ENCODE measurements at regions not wholly inside any gene's neighbourhood (a gene's known extent, or its start where the extent isn't known, plus 50 kb on each side); places are given as distances from the start of the nearest gene placed in this dataset.

GRCh38 chr18:51279367-51279984 lies 82.0 kb upstream of the MEX3C start:
- ChIA-PET POLR2A (no interaction called here), CTCF (no interaction called here)
- no peak overlapping the region for H3K4me3 ChIP-seq (ENCODE audit: low read length)
- H3K36me3 Mint-ChIP-seq = no peaks in the 10 kb centered on the region
- H3K27ac ChIP-seq (ENCODE audit: low read depth, low read length) = no peak overlapping the region
- no peaks in the 10 kb centered on the region for H3K27me3 Mint-ChIP-seq
- DNase-seq (no peak), ATAC-seq (no peak)
- H3K9me3 ChIP-seq (ENCODE audit: control insufficient read depth in 2 of 3, low read length in 3 of 3) = no peaks in the 10 kb centered on the region
- no peaks in the 10 kb centered on the region for H3K4me1 ChIP-seq (ENCODE audit: control insufficient read depth in 2 of 2, insufficient read depth in 2 of 2, low read length in 2 of 2)
- no peaks in the 10 kb centered on the region for H3K36me3 ChIP-seq (ENCODE audit: control insufficient read depth in 2 of 3, insufficient read depth in 3 of 3, low read length in 3 of 3)
- no peak overlapping the region for H3K27ac Mint-ChIP-seq
- intact Hi-C loops (cut with micrococcal nuclease) = no loop called here
- H3K4me3 Mint-ChIP-seq = no peak overlapping the region
- peaks cover 0 to 1% (median 0%) of the 10 kb centered on the region in 7 donors for H3K4me1 Mint-ChIP-seq
- H3K9me3 Mint-ChIP-seq = no peaks in the 10 kb centered on the region
- no peaks in the 10 kb centered on the region for H3K27me3 ChIP-seq (ENCODE audit: control insufficient read depth in 2 of 2, insufficient read depth in 2 of 2, low read length in 2 of 2)

- Histone ChIP-seq H3K27me3 (ENCODE audit: control insufficient read depth in 2 of 2, insufficient read depth in 2 of 2, low read length in 2 of 2) (no peaks in the 10 kb centered on the region), H3K27ac (ENCODE audit: low read depth, low read length) (no peak overlapping the region), H3K4me1 (ENCODE audit: control insufficient read depth in 2 of 2, insufficient read depth in 2 of 2, low read length in 2 of 2) (no peaks in the 10 kb centered on the region), H3K9me3 (ENCODE audit: control insufficient read depth in 2 of 3, low read length in 3 of 3) (no peaks in the 10 kb centered on the region), H3K36me3 (ENCODE audit: control insufficient read depth in 2 of 3, insufficient read depth in 3 of 3, low read length in 3 of 3) (no peaks in the 10 kb centered on the region), H3K4me3 (ENCODE audit: low read length) (no peak overlapping the region)
- ChIA-PET POLR2A (no interaction called here), CTCF (no interaction called here)
- Mint-ChIP-seq H3K4me3 (no peak overlapping the region), H3K27me3 (peaks cover 0 to 6% (median 3%) of the 10 kb centered on the region in 5 donors), H3K36me3 (no peaks in the 10 kb centered on the region), H3K4me1 (no peaks in the 10 kb centered on the region), H3K9me3 (peaks cover 0 to 17% (median 4%) of the 10 kb centered on the region in 11 donors), H3K27ac (no peak overlapping the region)
- intact Hi-C loops (cut with micrococcal nuclease) = no loop called here
- no peak for DNase-seq
- ATAC-seq = no peak
Observed at GRCh38 chr18:51287818-51288508, 90.5 kb upstream of the MEX3C start.

DNA sequence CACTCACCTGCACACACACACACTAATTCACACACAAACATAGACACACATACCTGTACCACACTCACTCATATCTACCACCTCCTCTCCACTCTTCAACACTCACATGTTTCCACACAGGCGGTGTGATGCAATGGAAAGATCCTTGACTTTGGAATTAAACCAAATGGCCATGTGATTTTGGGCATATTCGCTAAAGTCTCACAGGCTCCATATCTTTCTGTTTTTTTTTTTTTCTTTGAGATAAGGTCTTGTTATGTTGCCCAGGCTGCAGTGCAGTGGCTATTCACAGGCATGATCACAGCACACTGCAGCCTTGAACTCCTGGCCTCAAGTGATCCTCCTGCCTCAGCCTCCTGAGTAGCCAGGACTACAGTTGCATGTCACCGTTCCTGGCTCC lies 91.1 kb upstream of the MEX3C start:
- H3K9me3 Mint-ChIP-seq = peaks cover 0 to 17% (median 4%) of the 10 kb centered on the region in 11 donors
- no peak overlapping the region for H3K4me3 ChIP-seq (ENCODE audit: low read length)
- no peak overlapping the region for H3K27ac ChIP-seq (ENCODE audit: low read depth, low read length)
- peaks cover 0 to 8% (median 7%) of the 10 kb centered on the region in 5 donors for H3K27me3 Mint-ChIP-seq
- no peaks in the 10 kb centered on the region for H3K4me1 ChIP-seq (ENCODE audit: control insufficient read depth in 2 of 2, insufficient read depth in 2 of 2, low read length in 2 of 2)
- no peak overlapping the region for H3K27ac Mint-ChIP-seq
- H3K36me3 Mint-ChIP-seq = no peaks in the 10 kb centered on the region
- H3K36me3 ChIP-seq (ENCODE audit: control insufficient read depth in 2 of 3, insufficient read depth in 3 of 3, low read length in 3 of 3) = no peaks in the 10 kb centered on the region
- ATAC-seq = no peak
- ChIA-PET POLR2A (no interaction called here), CTCF (no interaction called here)
- H3K9me3 ChIP-seq (ENCODE audit: control insufficient read depth in 2 of 3, low read length in 3 of 3) = no peaks in the 10 kb centered on the region
- no peaks in the 10 kb centered on the region for H3K27me3 ChIP-seq (ENCODE audit: control insufficient read depth in 2 of 2, insufficient read depth in 2 of 2, low read length in 2 of 2)
- intact Hi-C loops (cut with micrococcal nuclease) = no loop called here
- DNase-seq = no peak
- no peaks in the 10 kb centered on the region for H3K4me1 Mint-ChIP-seq
- H3K4me3 Mint-ChIP-seq = no peak overlapping the region

DNA sequence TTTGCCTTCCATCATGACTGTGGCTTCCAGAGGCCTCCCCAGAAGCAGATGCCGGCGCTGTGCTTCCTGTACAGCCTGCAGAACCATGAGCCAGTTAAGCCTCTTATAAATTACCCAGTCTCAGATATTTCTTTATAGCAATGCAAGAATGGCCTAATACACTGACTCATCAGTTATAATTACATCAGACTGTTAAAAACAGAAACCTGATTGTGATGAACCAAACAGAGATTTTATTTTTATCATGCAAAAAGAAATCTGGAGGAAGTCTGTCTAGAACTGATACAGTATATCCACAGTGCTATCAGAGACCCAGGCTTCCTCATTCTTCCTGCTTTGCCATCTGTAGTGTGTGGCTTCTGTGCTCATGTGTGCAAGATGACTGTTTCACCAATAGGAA lies 93.4 kb upstream of the MEX3C start:
- H3K4me1 ChIP-seq (ENCODE audit: control insufficient read depth in 2 of 2, insufficient read depth in 2 of 2, low read length in 2 of 2) = no peaks in the 10 kb centered on the region
- ChIA-PET POLR2A (no interaction called here), CTCF (no interaction called here)
- no peak overlapping the region for H3K4me3 ChIP-seq (ENCODE audit: low read length)
- no peak for DNase-seq
- no peak overlapping the region for H3K27ac ChIP-seq (ENCODE audit: low read depth, low read length)
- H3K9me3 ChIP-seq (ENCODE audit: control insufficient read depth in 2 of 3, low read length in 3 of 3) = no peaks in the 10 kb centered on the region
- Mint-ChIP-seq H3K4me3 (no peak overlapping the region), H3K27ac (no peak overlapping the region), H3K27me3 (peaks cover 0 to 10% (median 9%) of the 10 kb centered on the region in 5 donors), H3K4me1 (no peaks in the 10 kb centered on the region), H3K36me3 (no peaks in the 10 kb centered on the region), H3K9me3 (peaks cover 0 to 17% (median 4%) of the 10 kb centered on the region in 11 donors)
- H3K36me3 ChIP-seq (ENCODE audit: control insufficient read depth in 2 of 3, insufficient read depth in 3 of 3, low read length in 3 of 3) = no peaks in the 10 kb centered on the region
- H3K27me3 ChIP-seq (ENCODE audit: control insufficient read depth in 2 of 2, insufficient read depth in 2 of 2, low read length in 2 of 2) = no peaks in the 10 kb centered on the region
- peak; percentile 48 for ATAC-seq
- intact Hi-C loops (cut with micrococcal nuclease) = no loop called here

GRCh38 chr18:51300912-51301311 lies 103.4 kb upstream of the MEX3C start:
- Histone ChIP-seq H3K27ac (ENCODE audit: low read depth, low read length) (no peak overlapping the region), H3K27me3 (ENCODE audit: control insufficient read depth in 2 of 2, insufficient read depth in 2 of 2, low read length in 2 of 2) (no peaks in the 10 kb centered on the region), H3K4me1 (ENCODE audit: control insufficient read depth in 2 of 2, insufficient read depth in 2 of 2, low read length in 2 of 2) (no peaks in the 10 kb centered on the region), H3K36me3 (ENCODE audit: control insufficient read depth in 2 of 3, insufficient read depth in 3 of 3, low read length in 3 of 3) (no peaks in the 10 kb centered on the region), H3K4me3 (ENCODE audit: low read length) (no peak overlapping the region), H3K9me3 (ENCODE audit: control insufficient read depth in 2 of 3, low read length in 3 of 3) (no peaks in the 10 kb centered on the region)
- peaks cover 0 to 3% (median 0%) of the 10 kb centered on the region in 11 donors for H3K9me3 Mint-ChIP-seq
- ChIA-PET CTCF (no interaction called here), POLR2A (no interaction called here)
- DNase-seq (no peak), ATAC-seq (no peak)
- H3K4me1 Mint-ChIP-seq = peaks cover 0 to 4% (median 0%) of the 10 kb centered on the region in 7 donors
- H3K27me3 Mint-ChIP-seq = peaks cover 4 to 15% (median 10%) of the 10 kb centered on the region in 5 donors
- H3K36me3 Mint-ChIP-seq = no peaks in the 10 kb centered on the region
- no peak overlapping the region for H3K4me3 Mint-ChIP-seq
- intact Hi-C loops (cut with micrococcal nuclease) = no loop called here
- no peak overlapping the region for H3K27ac Mint-ChIP-seq

- Mint-ChIP-seq H3K36me3 (no peaks in the 10 kb centered on the region), H3K27ac (no peak overlapping the region), H3K4me1 (peaks cover 0 to 4% (median 0%) of the 10 kb centered on the region in 7 donors), H3K4me3 (no peak overlapping the region), H3K27me3 (peaks cover 4 to 19% (median 13%) of the 10 kb centered on the region in 5 donors), H3K9me3 (peaks cover 0 to 6% (median 0%) of the 10 kb centered on the region in 11 donors)
- no peaks in the 10 kb centered on the region for H3K27me3 ChIP-seq (ENCODE audit: control insufficient read depth in 2 of 2, insufficient read depth in 2 of 2, low read length in 2 of 2)
- ChIA-PET CTCF (no interaction called here), POLR2A (no interaction called here)
- H3K4me3 ChIP-seq (ENCODE audit: low read length) = no peak overlapping the region
- no peaks in the 10 kb centered on the region for H3K9me3 ChIP-seq (ENCODE audit: control insufficient read depth in 2 of 3, low read length in 3 of 3)
- no peaks in the 10 kb centered on the region for H3K4me1 ChIP-seq (ENCODE audit: control insufficient read depth in 2 of 2, insufficient read depth in 2 of 2, low read length in 2 of 2)
- no peak overlapping the region for H3K27ac ChIP-seq (ENCODE audit: low read depth, low read length)
- DNase-seq (no peak), ATAC-seq (no peak)
- intact Hi-C loops (cut with micrococcal nuclease) = no loop called here
- H3K36me3 ChIP-seq (ENCODE audit: control insufficient read depth in 2 of 3, insufficient read depth in 3 of 3, low read length in 3 of 3) = no peaks in the 10 kb centered on the region
Observed at GRCh38 chr18:51301376-51301775, 103.9 kb upstream of the MEX3C start.

DNA sequence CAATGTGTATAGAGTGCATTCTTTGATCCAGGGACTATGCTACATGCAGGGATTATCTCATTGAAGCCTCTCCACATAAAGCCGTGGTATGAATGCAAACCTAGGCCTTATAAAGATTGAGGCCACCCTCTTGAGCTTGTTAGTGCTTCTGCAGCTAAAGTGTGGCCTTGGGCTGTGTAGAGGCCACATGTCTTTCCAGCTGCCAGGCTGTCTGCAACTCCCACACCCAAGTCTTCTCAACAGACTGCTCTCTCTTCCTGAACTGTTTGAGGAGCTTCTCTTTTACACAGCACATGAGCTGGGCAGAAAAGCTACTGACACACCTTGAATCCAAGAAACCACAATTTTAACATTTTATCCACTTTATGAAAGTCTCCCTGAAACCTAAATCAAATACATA lies 119.2 kb upstream of the MEX3C start:
- no peaks in the 10 kb centered on the region for H3K27me3 ChIP-seq (ENCODE audit: control insufficient read depth in 2 of 2, insufficient read depth in 2 of 2, low read length in 2 of 2)
- peaks cover 0 to 17% (median 9%) of the 10 kb centered on the region in 5 donors for H3K27me3 Mint-ChIP-seq
- peaks cover 0 to 7% (median 3%) of the 10 kb centered on the region in 11 donors for H3K9me3 Mint-ChIP-seq
- no peak overlapping the region for H3K4me3 ChIP-seq (ENCODE audit: low read length)
- ATAC-seq = no peak
- no peak overlapping the region for H3K4me3 Mint-ChIP-seq
- no peaks in the 10 kb centered on the region for H3K4me1 ChIP-seq (ENCODE audit: control insufficient read depth in 2 of 2, insufficient read depth in 2 of 2, low read length in 2 of 2)
- no peaks in the 10 kb centered on the region for H3K9me3 ChIP-seq (ENCODE audit: control insufficient read depth in 2 of 3, low read length in 3 of 3)
- no peak for DNase-seq
- H3K27ac Mint-ChIP-seq = no peak overlapping the region
- intact Hi-C loops (cut with micrococcal nuclease) = no loop called here
- POLR2A ChIA-PET = interaction anchor here (0.6 kb wide), 1 partner anchor 803 kb away, joined by 4 read pairs; no protein-coding TSS in a partner anchor
- no peaks in the 10 kb centered on the region for H3K36me3 ChIP-seq (ENCODE audit: control insufficient read depth in 2 of 3, insufficient read depth in 3 of 3, low read length in 3 of 3)
- H3K36me3 Mint-ChIP-seq = peaks cover 0 to 5% (median 4%) of the 10 kb centered on the region in 5 donors
- no peaks in the 10 kb centered on the region for H3K4me1 Mint-ChIP-seq
- H3K27ac ChIP-seq (ENCODE audit: low read depth, low read length) = no peak overlapping the region
- CTCF ChIA-PET = no interaction called here
